Activated T-helper 1 cell treated with anti-CD3 and anti-CD28 coated beads, Interleukin-12 subunit alpha, Interleukin-12 subunit beta, Interleukin-2, Interleukin-4 antibody, amounts not matched to agents 30 ng/mL and 10 ng/mL and 1 ng/mL, durations not matched to agents 14 hours and 24 hours and 36 hours (primary cell): ENCODE measurements at regions not wholly inside any gene's neighbourhood (a gene's known extent, or its start where the extent isn't known, plus 50 kb on each side); places are given as distances from the start of the nearest gene placed in this dataset.
"Not testable (repeated sequence)": the region's sequence is repeated elsewhere in the genome, so short reads cannot be mapped to it uniquely, and the experiment has no call there.

Experiments used
- DNase-seq: peaks from one replicate; pipeline ENCODE4 v3.0.0; 2021; ENCODE audit warnings: low spot score
- H3K27ac Mint-ChIP-seq: one replicate; pipeline ENCODE4 v1.8.0; 2021; ENCODE audit warnings: mild to moderate bottlenecking, mixed read lengths
- H3K27me3 Mint-ChIP-seq: one replicate; pipeline ENCODE4 v1.8.0; 2022; ENCODE audit warnings: mild to moderate bottlenecking, moderate library complexity, mixed read lengths; ENCODE audit not compliant: insufficient read depth
- H3K36me3 Mint-ChIP-seq: one replicate; pipeline ENCODE4 v1.8.0; 2021; ENCODE audit warnings: low read depth, mixed read lengths
- H3K4me1 Mint-ChIP-seq: one replicate; pipeline ENCODE4 v1.8.0; 2021; ENCODE audit warnings: low read depth, mixed read lengths
- H3K4me3 Mint-ChIP-seq: one replicate; pipeline ENCODE4 v1.8.0; 2021; ENCODE audit warnings: mild to moderate bottlenecking, moderate library complexity, mixed read lengths
- H3K9me3 Mint-ChIP-seq: one replicate; pipeline ENCODE4 v1.8.0; 2021; ENCODE audit warnings: mixed read lengths
- intact Hi-C: fragments of 100-400 bp; cut with micrococcal nuclease; formaldehyde crosslinking; loops from one replicate; pipeline ENCODE4 v1.15.1; 2024

DNA sequence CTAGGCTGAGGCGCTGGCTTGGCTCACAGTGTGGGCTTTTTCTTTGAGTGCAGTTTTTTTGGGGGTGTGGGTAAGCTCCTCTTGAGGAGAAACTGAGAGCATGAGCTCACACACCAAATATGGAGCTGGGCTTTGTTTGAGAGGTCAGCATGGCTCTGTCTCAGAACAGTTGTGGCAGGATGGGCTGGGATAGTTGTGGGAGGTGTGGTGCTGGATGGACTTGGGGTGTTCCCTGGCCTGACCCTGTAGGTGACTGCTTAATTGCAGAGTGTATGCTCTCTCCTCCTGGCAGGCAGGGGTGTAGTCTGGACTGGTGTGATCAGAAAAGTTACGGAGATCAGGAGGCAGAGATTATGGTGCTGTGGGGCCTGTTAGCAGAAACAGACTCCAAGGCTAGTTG lies 64.3 kb upstream of the PGBD5 start:
- Mint-ChIP-seq H3K4me3 (no peak overlapping the region), H3K4me1 (no peaks in the 10 kb centered on the region), H3K27me3 (peaks cover 10% of the 10 kb centered on the region), H3K9me3 (no peaks in the 10 kb centered on the region), H3K27ac (no peak overlapping the region), H3K36me3 (no peaks in the 10 kb centered on the region)
- DNase-seq: no peak
- intact Hi-C loops: no loop called here

DNA sequence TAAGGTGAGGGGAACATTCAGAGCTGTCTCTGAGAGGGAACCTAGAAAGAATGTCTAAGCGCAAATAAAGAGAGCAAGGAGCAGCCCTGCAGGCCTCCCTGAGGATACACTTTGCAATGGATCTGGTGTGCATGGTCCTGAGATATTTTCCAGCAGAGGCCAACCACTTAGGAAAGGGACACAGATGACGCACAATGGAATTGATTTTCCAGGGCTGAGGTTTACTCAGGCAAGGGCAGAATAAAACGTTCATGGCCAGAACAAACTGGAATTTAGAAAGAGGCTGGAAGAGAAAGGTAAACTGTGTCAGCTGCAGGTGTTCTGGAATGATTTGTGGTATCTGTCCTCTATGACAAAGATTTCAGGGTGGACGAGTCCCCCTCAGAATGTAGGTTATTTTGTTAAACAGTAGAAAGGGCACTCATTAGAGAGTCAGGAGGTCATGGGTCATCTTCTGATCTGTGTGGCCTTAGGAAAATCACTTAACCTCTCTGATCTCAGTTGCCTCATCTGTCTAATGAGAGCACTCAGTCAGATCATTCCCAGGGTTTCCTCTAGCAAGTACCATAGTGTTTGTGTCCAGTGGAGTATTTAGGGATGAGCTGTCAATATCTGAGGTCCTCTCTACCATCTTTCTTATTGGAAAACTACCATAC lies 61.8 kb upstream of the PGBD5 start:
- Mint-ChIP-seq H3K4me1 (no peaks in the 10 kb centered on the region), H3K27ac (no peak overlapping the region), H3K36me3 (no peaks in the 10 kb centered on the region), H3K4me3 (no peak overlapping the region), H3K27me3 (peaks cover 8% of the 10 kb centered on the region), H3K9me3 (no peaks in the 10 kb centered on the region)
- intact Hi-C loops: no loop called here
- no peak for DNase-seq

DNA sequence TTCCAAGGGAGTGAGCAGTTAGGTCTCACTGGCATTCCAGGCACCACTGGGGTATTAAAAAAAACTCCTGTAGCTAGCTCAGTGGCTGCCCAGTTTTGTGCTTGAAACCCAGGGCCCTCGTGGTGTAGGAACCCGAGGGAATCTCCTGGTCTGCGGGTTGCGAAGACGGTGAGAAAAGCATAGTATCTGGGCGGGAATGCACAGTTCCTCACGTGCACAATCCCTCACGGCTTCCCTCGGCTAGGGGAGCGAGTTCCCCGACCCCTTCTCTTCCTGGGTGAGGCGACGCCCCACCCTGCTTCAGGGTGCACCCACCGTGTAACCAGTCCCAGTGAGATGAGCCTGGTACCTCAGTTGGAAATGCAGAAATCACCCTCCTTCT lies 50.5 kb upstream of the PGBD5 start:
- Mint-ChIP-seq H3K4me1 (no peaks in the 10 kb centered on the region), H3K9me3 (no peaks in the 10 kb centered on the region), H3K36me3 (no peaks in the 10 kb centered on the region), H3K27me3 (peaks cover 28% of the 10 kb centered on the region), H3K27ac (no peak overlapping the region), H3K4me3 (no peak overlapping the region)
- no peak for DNase-seq
- intact Hi-C loops: no loop called here

DNA sequence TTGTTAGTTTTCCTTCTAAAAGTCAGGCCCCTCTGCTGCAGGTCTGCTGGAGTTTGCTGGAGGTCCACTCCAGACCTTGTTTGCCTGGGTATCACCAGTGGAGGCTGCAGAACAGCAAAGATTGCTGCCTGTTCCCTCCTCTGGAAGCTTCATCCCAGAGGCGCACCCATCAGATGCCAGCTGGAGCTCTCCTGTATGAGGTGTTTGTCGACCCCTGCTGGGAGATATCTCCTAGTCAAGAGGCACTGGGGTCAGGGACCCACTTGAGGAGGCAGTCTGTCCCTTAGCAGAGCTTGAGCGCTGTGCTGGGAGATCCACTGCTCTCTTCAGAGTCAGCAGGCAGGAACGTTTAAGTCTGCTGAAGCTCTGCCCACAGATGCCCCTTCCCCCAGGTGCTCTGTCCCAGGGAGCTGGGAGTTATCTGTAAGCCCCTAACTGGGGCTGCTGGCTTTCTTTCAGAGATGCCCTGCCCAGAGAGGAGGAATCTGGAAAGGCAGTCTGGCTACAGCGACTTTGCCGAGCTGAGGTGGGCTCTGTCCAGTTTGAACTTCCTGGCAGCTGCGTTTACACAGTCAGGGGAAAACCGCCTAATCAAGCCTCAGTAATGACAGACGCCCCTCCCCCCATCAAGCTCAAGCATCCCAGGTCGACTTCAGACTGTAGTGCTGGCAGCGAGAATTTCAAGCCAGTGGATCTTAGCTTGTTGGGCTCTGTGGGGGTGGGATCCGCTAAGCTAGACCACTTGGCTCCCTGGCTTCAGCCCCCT lies 49.9 kb upstream of the PGBD5 start:
- H3K36me3 Mint-ChIP-seq, H3K4me3 Mint-ChIP-seq, H3K9me3 Mint-ChIP-seq, H3K27ac Mint-ChIP-seq, intact Hi-C loops, DNase-seq, H3K4me1 Mint-ChIP-seq: not testable (repeated sequence)
- H3K27me3 Mint-ChIP-seq: peaks cover 28% of the 10 kb centered on the region
